GM21529 (cell line): ENCODE measurements at regions not wholly inside any gene's neighbourhood (a gene's known extent, or its start where the extent isn't known, plus 50 kb on each side); places are given as distances from the start of the nearest gene placed in this dataset.
"Not testable (repeated sequence)": the region's sequence is repeated elsewhere in the genome, so short reads cannot be mapped to it uniquely, and the experiment has no call there.

Source experiments
- ATAC-seq: cut with Tn5 transposase; IDR thresholded peaks from one replicate; pipeline ENCODE4 v1.9.1; 2021; ENCODE audit not compliant: unreplicated experiment

DNA sequence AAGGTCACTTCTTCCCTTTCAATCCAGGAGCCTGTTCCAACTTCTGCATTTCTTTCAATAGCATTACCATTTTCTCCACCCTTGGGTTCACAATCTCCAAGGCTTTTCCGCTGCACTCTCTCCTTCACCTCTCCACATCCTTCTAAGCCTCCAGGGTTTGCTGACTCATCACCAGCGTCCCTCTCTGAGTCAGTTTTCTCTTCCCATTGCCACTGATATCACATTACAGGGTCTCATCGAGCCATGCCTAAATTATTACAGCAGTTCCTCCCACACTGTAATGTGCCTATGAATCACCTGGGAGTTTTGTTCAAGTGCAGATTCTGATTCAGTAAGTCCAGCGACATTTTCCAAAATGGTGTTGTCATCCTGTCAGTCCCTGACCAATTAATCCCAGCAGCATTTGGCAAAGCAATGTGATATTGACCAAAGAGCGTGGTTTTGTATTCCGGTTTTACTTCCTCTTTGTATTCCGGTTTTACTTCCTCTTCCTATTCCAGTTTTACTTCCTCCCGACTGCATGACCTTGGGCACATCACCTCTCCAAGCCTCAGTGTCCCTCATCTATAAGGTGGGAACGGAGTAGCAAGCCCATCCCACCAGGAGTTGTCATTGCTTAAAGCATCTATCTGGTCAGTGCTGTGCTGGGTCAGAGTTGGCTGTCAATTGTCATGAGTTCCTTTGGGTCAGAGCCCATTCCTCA is 208.3 kb upstream of the NBPF12 start:
- ATAC-seq: not testable (repeated sequence)

- not testable (repeated sequence) for ATAC-seq
These were observed 223.1 kb upstream of the NBPF12 start for GRCh38 chr1:146715054-146715453.

- ATAC-seq: not testable (repeated sequence)
These were observed 227.1 kb upstream of the NBPF12 start for GRCh38 chr1:146710838-146711521.

DNA sequence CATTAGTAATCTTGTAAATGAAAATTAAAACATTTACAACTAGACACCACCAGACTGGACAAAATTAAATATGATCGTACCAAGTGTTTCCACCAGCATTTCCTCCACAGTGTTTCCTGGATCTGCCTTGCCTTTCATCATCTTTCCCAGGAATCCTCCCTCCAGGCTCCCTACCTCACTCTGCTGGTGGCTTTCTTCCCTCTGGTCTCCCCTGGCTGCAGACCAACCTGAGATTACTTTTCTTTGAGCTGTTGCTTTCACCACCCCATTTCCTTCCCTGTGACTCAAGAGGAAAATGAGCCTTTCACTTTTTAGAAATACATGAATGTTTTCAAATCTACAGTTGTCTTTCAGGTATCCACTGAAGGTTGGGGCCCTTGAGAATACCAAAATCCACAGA is 228.8 kb upstream of the NBPF12 start:
- ATAC-seq: not testable (repeated sequence)

DNA sequence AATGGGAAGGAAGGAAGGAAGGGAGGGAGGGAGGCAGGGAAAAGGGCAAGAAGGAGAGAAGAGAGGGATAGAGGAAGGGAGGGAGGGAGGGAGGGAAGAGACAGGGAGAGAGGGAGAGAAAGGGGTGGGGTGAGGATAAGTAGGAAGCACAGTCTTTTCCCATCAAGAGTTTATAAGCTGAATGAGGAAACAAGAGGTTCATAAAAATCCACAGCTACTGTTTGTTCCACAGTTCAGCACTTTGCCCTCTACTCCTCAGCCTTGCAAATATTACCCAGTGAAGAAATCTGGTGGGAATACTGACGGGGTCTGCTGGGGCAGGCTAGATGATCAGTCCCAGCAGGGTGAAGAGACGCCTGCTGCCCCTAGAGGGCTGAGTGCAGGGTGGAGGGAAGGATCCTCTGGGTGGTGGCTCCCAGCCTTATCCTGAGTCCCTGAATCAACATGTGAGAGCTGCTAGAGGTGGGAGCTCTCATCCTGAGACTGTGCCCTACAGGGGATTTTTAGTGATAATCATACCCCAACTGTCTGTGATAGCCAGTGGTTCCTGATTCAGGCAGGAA is 233.9 kb upstream of the NBPF12 start:
- not testable (repeated sequence) for ATAC-seq

GRCh38 chr1:146701320-146701719 is 236.8 kb upstream of the NBPF12 start:
- not testable (repeated sequence) for ATAC-seq

DNA sequence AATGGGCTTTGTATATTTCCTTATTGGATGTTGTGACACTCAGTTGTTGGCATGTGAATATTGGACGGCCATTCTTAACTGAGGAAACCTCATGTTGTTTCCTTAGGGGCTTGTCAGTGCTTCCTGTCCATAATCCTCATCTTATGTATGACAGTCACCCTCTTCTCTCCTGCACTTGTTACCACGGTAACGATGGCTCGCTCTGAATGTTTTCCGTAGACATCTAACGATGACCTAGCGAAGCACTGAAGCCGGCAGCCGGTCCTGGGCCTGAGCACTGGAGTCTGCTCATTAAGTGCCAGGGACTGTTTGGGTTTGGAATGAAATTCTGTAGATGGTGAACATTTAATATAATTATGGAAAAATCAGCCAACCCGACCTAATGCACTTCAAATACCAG is 242.7 kb upstream of the NBPF12 start:
- ATAC-seq: not testable (repeated sequence)

DNA sequence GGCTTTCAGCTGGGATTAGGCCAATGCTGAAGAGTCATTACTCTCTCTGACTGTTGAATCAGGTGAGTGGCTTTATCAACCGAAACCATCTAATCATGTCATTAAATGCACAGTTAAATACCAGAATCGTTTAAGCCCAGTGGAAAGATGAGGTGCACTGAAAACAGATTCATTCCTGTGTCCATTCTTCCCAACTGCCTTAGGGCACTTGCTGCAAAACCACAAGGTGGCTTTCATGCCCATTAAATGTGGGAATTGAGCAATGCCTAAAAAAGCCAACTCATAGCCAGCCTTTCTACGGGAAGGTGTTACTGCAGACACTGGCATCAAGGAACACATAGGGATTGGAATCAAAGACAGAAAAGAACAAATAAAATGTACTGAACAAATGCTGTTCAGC is 246.3 kb upstream of the NBPF12 start:
- not testable (repeated sequence) for ATAC-seq

DNA sequence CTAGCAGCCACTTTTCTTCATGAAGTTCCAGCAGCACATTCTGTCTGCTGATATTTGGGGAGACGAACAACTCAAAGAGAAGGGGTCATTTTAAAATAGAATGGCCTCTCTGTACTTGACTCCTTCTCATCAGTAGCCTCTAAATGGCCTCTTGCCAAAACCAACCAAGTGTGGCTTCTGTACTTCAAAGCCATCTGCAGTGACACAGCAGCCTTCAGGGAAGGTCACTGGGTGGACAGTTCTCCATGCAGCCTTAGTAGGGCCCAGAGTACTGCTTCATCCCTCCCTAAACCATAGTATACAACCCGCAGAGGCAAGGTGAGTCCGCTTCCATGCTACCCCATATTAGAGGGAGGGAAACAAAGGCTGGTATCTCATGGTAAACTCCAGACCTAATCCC is 249.2 kb upstream of the NBPF12 start:
- not testable (repeated sequence) for ATAC-seq

- ATAC-seq: not testable (repeated sequence)
These were observed 251.3 kb upstream of the NBPF12 start for GRCh38 chr1:146686777-146687366.

- ATAC-seq: not testable (repeated sequence)
These were observed 255.0 kb upstream of the NBPF12 start for GRCh38 chr1:146683126-146683429.

- ATAC-seq: not testable (repeated sequence)
These were observed 255.6 kb upstream of the NBPF12 start for GRCh38 chr1:146682227-146683125.

DNA sequence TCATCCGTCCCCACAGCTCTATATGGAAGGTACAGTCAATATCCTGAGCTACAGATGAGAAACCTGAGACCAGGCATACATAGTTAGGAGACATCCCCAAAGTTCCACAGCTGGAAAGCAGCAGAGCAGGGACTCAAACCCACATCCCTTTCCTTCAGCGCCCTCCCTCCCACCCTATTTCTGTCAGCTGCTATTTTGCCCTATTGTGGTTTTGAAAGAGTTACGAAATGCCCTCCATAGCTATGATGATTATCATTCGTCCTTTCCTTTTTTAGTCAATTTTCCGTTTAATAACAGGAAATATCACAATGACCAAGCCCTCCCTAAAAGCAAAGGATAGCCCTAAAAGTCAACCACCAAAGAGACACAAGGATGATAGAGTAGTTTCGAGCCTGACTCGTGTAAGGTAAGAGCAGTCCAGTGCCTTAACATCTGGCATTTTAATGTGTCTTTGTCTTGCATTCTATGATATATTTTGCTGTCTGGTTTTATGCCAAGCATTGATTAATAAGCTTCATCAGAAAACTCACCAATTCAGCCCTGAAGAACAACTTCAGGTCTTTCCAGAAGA is 264.3 kb upstream of the NBPF12 start:
- not testable (repeated sequence) for ATAC-seq

- not testable (repeated sequence) for ATAC-seq
These were observed 265.5 kb upstream of the NBPF12 start for GRCh38 chr1:146672608-146673007.

- ATAC-seq: not testable (repeated sequence)
These were observed 266.5 kb upstream of the NBPF12 start for GRCh38 chr1:146671588-146671987.

DNA sequence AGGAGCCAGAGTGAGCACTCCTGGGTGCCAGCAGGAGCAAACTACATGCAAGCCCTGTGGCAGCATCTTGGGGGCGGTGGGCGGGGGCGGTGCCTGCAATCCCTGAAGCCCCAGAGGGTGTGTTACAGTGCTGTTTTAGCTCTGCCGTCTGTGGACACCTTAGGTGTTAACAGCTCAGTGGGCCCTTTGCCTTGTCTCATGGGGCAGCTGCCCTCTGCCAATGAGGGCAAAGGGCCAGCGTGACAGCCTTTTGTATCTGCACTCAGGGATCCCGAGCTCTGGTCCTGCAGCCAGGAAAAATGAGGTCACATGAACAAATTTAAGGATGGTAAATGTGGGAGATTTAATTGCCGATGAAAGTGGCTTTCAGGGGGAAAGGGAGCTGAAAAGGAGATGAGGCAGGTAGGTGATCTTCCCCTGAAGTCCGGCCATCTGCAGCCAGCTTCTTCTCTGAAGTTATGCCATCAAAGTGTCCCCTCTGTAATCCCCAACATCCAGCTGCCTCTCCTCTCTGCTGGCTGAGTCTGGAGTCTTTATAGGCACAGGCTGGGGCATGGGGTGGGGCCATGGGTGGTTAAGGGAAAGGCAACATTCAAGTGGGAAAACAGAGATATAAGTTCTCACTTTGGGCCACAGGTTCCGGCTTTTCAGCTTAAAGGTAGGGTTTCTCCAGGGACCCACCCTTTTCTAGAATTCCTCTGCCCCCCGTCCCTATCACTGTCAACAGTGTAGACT is 267.1 kb upstream of the NBPF12 start:
- ATAC-seq: not testable (repeated sequence)

- ATAC-seq: not testable (repeated sequence)
These were observed 271.8 kb upstream of the NBPF12 start for GRCh38 chr1:146666275-146666674.

DNA sequence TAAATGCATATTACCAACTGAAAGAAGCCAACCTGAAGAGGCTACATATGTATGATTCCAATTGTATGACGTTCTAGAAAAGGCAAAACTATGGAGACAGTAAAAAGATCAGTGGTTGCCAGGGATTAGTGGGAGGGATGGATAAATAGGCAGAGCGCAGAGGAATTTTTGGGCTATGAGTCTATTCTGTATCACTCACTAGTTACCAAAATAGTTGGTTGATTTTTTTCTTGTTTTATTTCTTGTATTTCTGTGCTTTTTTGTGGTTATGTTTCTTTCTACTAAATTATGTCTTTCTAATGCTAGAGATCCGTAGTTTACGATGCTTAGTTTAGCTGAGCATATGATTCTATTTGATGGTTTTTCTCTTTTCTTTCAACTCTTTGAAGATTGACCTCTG is 277.9 kb upstream of the NBPF12 start:
- not testable (repeated sequence) for ATAC-seq

GRCh38 chr1:146656356-146657060 is 281.6 kb upstream of the NBPF12 start:
- not testable (repeated sequence) for ATAC-seq
